T-helper 1 cell treated with Interleukin-12 subunit alpha and Interleukin-12 subunit beta and Interleukin-4 antibody, amounts not matched to agents 30 μg/mL and 1 μg/mL, for 36 hours (primary cell): ENCODE measurements at regions not wholly inside any gene's neighbourhood (a gene's known extent, or its start where the extent isn't known, plus 50 kb on each side); places are given as distances from the start of the nearest gene placed in this dataset.

Source experiments
- H3K27ac Mint-ChIP-seq: one replicate; pipeline ENCODE4 v1.8.0; 2021; ENCODE audit warnings: mild to moderate bottlenecking, mixed read lengths
- H3K27me3 Mint-ChIP-seq: one replicate; pipeline ENCODE4 v1.8.0; 2021; ENCODE audit warnings: low read depth, mixed read lengths
- H3K36me3 Mint-ChIP-seq: one replicate; pipeline ENCODE4 v1.8.0; 2021; ENCODE audit warnings: low read depth, mixed read lengths
- H3K4me1 Mint-ChIP-seq: one replicate; pipeline ENCODE4 v1.8.0; 2021; ENCODE audit warnings: low read depth, mixed read lengths
- H3K4me3 Mint-ChIP-seq: one replicate; pipeline ENCODE4 v1.8.0; 2021; ENCODE audit warnings: mild to moderate bottlenecking, moderate library complexity, mixed read lengths
- H3K9me3 Mint-ChIP-seq: one replicate; pipeline ENCODE4 v1.8.0; 2021; ENCODE audit warnings: mixed read lengths

DNA sequence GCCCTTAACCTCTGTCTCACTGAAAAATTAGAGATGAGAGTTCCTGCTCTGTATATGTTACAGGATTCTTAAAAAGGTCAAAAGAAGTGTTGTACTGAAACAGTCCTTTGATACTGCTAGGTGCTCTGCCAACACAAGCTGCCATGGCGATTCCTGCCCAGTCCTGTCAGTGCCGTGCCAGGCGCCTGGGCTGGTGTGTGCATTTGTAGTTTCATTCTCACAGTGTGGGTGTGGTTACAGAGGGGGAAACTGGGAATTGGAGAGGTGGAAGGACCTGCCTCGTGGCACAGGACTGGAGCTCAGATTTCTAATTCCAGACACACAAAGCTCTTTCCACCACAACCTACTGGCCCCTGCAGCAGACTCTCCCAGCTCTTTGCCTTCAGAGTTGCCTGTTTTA, 122.3 kb upstream of the RAB6C start:
- Mint-ChIP-seq H3K9me3 (no peaks in the 10 kb centered on the region), H3K36me3 (no peaks in the 10 kb centered on the region), H3K27ac (no peak overlapping the region), H3K4me1 (no peaks in the 10 kb centered on the region), H3K4me3 (no peak overlapping the region), H3K27me3 (peaks cover 3% of the 10 kb centered on the region)

DNA sequence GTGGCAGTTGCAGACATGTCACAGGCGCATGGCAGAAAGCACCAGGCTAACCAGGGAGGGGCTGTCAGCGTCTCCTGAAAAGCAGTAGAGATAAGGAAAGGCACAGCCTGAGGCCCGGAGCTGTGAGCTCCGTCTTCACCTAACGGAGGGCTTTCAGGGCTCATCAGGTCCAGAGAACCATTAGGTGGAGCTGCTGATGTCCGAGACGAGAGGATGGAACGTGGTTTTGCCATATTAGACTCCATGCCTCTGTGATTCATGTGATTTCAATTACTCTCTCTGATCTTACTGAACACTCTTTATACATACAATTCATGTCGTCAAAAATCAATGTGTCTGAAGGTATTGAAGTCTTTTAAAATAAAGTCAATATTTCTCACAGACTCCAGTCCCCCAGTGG, 120.3 kb upstream of the RAB6C start:
- no peaks in the 10 kb centered on the region for H3K4me1 Mint-ChIP-seq
- peaks cover 3% of the 10 kb centered on the region for H3K27me3 Mint-ChIP-seq
- H3K36me3 Mint-ChIP-seq: no peaks in the 10 kb centered on the region
- H3K27ac Mint-ChIP-seq: no peak overlapping the region
- no peak overlapping the region for H3K4me3 Mint-ChIP-seq
- no peaks in the 10 kb centered on the region for H3K9me3 Mint-ChIP-seq

DNA sequence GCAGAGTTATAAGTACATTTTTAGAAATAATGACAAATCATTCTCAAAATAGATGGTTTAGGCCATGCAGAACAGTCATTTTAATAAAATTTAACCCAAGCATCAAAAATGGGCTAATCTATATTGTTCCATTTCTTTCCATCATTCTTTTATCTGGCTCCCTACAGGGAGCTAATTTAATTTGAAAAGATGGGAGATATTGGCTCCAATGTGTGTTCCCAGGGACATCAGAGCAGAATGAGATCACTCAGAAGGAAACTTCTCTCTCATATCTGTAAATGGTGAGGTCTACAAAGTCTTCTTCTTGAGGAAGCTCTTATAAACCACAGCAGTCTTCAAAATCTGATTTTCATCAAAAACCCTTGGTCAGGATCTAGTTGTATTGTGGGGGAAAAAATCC, 119.4 kb upstream of the RAB6C start:
- H3K4me1 Mint-ChIP-seq: no peaks in the 10 kb centered on the region
- H3K4me3 Mint-ChIP-seq: no peak overlapping the region
- H3K36me3 Mint-ChIP-seq: no peaks in the 10 kb centered on the region
- H3K9me3 Mint-ChIP-seq: no peaks in the 10 kb centered on the region
- no peak overlapping the region for H3K27ac Mint-ChIP-seq
- H3K27me3 Mint-ChIP-seq: peaks cover 3% of the 10 kb centered on the region

DNA sequence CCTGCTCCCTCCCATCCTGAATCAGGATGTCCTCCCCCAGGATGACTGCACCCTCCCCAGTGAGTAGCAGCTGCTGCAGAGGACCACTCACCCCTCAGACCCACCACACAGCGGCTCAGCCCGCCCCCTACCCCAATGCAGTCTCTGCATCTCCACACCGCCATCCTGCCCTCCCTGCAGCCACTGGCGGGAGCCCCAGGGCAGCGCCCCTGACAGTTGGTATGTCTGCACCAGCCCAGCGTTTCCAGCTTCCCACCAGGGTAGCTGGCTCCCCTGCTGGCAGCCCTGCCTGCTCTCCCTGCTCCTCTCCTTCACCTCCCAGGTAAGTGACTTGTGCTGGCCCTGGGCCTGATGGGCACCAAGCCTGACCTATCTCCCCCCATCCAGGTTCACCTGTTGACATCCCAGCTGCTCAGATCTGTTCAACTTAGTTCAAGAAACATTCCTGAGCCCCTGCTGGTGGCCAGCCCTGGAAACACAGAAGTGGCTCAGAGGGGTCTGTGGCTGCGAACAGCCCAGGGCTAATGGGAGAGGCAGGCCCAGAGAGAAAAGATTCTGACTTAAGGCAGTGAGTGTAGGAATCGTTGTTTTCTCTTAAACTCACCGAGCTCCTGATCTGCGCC, 117.7 kb upstream of the RAB6C start:
- Mint-ChIP-seq H3K4me1 (no peaks in the 10 kb centered on the region), H3K36me3 (no peaks in the 10 kb centered on the region), H3K27ac (no peak overlapping the region), H3K27me3 (no peaks in the 10 kb centered on the region), H3K4me3 (no peak overlapping the region), H3K9me3 (no peaks in the 10 kb centered on the region)

DNA sequence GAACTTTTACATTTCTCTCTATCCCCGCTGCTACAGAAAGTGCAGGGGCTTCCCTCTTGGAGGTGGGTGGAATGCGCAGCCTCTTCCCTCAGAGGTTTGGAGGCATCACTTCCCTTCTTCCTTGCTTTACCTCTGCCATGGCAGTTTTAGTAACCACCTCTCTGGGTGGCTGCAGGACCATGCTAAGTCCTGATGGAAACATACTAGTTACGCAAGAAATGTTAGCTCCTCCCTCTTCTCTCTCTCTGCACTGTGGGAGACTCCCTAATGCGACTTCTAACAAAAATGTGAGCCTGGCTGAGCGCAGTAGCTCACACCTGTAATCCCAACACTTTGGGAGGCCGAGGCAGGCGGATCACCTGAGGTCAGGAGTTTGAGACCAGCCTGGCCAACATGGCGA, 116.8 kb upstream of the RAB6C start:
- H3K4me3 Mint-ChIP-seq: no peak overlapping the region
- no peaks in the 10 kb centered on the region for H3K4me1 Mint-ChIP-seq
- H3K27ac Mint-ChIP-seq: no peak overlapping the region
- no peaks in the 10 kb centered on the region for H3K27me3 Mint-ChIP-seq
- H3K9me3 Mint-ChIP-seq: no peaks in the 10 kb centered on the region
- H3K36me3 Mint-ChIP-seq: no peaks in the 10 kb centered on the region

DNA sequence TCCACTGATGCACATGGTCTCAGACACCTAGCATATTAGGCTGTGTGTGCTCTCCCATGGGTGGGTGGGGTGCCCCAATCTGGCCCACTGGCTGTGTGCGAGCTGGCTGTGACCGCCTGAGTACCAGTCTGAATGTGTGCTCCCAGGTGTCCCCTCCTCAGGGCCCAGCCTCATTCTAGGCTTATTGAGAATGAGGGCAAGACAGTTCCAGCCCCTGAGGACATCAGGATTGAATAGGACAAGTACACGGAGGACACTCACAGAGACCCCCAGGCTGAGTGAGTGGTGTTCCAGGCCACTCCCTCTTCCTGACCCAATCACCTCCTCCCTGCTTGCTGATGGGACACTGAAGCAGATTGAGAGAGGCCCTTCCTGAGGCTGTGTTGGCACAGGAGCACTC, 116.1 kb upstream of the RAB6C start:
- H3K4me1 Mint-ChIP-seq: no peaks in the 10 kb centered on the region
- no peaks in the 10 kb centered on the region for H3K9me3 Mint-ChIP-seq
- no peak overlapping the region for H3K4me3 Mint-ChIP-seq
- H3K36me3 Mint-ChIP-seq: no peaks in the 10 kb centered on the region
- H3K27ac Mint-ChIP-seq: no peak overlapping the region
- H3K27me3 Mint-ChIP-seq: no peaks in the 10 kb centered on the region

DNA sequence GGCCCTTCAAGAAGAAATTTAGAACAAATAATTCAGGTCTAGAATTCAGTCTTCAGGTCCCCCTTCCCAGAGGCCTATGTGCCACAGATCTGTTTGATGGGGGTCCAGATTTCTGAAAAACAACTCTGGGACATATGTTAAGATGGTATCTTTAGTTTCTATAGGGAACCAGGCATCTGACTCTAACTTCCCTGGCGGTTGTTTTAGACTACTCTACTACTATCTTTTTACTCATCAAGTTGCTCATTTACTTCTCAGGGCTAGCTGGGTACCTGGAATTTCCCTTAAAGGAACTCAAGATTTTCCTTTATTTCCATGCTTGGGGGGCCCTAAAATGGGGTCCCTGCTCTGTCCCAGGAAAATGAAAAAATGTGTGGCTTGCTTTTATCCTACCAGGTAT, 114.7 kb upstream of the RAB6C start:
- Mint-ChIP-seq H3K27me3 (no peaks in the 10 kb centered on the region), H3K36me3 (no peaks in the 10 kb centered on the region), H3K9me3 (no peaks in the 10 kb centered on the region), H3K4me3 (no peak overlapping the region), H3K4me1 (no peaks in the 10 kb centered on the region), H3K27ac (no peak overlapping the region)

DNA sequence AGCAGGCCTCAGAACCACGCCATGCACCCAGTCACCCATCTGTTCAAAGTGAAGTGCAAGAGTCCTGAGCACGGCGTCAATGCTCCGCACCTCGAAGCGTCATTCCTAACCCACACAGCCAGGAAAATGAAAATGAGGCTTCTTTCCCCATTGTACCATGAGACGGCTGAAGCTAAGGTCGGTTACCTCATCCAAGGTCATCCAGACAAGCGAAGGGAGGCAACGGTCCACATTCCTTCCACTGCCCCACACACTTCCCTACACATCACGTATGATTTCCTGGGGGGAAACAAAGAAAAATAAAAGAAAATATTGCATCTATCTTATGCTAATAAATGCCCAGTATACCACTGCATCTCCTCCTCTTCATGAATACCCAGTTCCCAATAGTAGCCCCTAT, 113.5 kb upstream of the RAB6C start:
- Mint-ChIP-seq H3K27ac (no peak overlapping the region), H3K4me3 (no peak overlapping the region), H3K9me3 (no peaks in the 10 kb centered on the region), H3K36me3 (no peaks in the 10 kb centered on the region), H3K27me3 (no peaks in the 10 kb centered on the region), H3K4me1 (no peaks in the 10 kb centered on the region)

DNA sequence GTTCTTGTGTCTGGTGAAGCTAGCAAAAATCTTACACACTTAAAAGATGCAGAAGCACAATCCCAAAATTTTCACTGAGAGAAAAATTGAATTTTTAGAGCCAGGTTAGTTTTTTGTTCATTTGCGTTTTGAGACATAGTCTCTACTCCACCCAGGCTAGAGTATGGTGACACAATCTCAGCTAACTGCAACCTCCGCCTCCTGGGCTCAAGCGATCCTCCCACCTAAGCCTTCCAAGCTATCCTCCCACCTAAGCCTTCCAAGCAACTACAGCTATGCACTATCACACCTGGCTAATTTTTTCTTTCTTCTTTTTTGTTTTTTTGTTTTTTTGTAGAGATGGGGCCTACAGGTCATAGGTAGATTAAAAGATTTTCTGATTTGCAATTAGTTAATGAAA, 113.1 kb upstream of the RAB6C start:
- H3K4me1 Mint-ChIP-seq: no peaks in the 10 kb centered on the region
- H3K4me3 Mint-ChIP-seq: no peak overlapping the region
- H3K36me3 Mint-ChIP-seq: no peaks in the 10 kb centered on the region
- H3K9me3 Mint-ChIP-seq: no peaks in the 10 kb centered on the region
- no peak overlapping the region for H3K27ac Mint-ChIP-seq
- H3K27me3 Mint-ChIP-seq: no peaks in the 10 kb centered on the region

DNA sequence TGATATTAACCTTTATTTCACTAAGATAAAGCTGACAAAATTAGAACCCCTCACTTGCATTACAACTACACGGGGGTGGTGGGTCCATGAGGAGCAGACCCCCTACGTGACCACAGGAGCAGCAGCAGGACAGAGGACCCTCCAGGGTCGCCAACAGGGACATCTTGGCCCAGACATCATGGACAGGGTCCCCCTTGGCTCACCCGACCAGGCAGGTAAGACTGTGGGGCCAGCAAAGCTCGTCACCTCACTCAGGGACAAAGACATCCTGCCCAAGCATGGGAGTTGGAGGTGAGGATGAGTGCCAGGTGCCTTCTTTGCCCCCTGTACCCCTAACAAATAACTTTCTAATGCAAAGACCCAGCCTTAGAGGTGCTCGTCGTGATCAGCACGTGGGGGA, 111.3 kb upstream of the RAB6C start:
- no peak overlapping the region for H3K27ac Mint-ChIP-seq
- H3K4me1 Mint-ChIP-seq: no peaks in the 10 kb centered on the region
- H3K27me3 Mint-ChIP-seq: no peaks in the 10 kb centered on the region
- no peaks in the 10 kb centered on the region for H3K36me3 Mint-ChIP-seq
- no peaks in the 10 kb centered on the region for H3K9me3 Mint-ChIP-seq
- H3K4me3 Mint-ChIP-seq: no peak overlapping the region

DNA sequence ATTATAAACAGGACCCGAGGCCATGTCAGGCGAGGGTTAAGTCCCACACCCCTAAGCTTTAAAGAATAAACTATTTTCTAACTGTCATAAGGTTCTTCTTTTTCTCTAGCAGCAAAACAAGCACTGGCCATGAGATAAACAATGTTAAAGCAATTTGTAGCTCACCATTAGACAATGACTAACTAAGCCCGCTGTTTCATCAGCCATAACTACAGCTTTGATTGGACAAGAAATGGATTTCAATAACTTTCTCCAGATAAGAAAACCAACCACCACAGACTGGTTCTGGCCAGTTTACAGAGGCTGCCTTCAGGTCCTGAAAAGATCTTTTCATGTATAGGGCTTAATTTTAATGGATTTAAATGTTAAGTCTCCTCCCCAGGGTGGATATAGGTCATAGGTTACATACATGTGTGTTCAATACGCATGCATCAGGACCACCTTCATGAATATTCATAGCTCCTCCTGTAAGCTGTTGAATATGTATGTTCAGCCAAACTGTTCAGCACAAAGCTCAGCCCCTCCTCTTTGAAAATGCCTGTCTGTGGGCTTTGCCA, 108.7 kb upstream of the RAB6C start:
- no peak overlapping the region for H3K4me3 Mint-ChIP-seq

DNA sequence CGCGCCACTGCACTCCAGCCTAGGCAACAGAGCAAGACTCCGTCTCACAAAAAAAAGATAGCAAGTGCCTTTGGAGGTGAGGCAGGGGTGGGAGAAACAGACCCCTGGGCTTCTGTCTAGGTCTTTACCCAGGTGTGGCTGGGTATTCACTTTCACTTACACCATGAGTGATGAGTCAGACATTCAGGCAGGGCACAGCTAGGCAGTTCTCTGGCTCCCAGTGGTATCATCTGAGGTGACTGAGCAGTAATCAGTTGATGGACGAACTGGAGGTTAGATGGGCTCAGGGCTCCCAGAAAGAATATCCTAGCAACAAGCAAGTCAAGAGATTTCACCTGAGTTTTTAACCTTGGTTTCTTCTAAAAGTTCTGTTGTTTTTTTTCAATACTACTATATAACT, 107.0 kb upstream of the RAB6C start:
- Mint-ChIP-seq H3K27me3 (no peaks in the 10 kb centered on the region), H3K36me3 (no peaks in the 10 kb centered on the region), H3K4me1 (peaks cover 6% of the 10 kb centered on the region), H3K27ac (no peak overlapping the region), H3K9me3 (no peaks in the 10 kb centered on the region), H3K4me3 (no peak overlapping the region)

More for the DNA sequence above, 108.7 kb upstream of the RAB6C start:
- no peaks in the 10 kb centered on the region for H3K27me3 Mint-ChIP-seq
- H3K27ac Mint-ChIP-seq: no peak overlapping the region
- no peaks in the 10 kb centered on the region for H3K9me3 Mint-ChIP-seq
- no peaks in the 10 kb centered on the region for H3K36me3 Mint-ChIP-seq
- H3K4me1 Mint-ChIP-seq: no peaks in the 10 kb centered on the region

DNA sequence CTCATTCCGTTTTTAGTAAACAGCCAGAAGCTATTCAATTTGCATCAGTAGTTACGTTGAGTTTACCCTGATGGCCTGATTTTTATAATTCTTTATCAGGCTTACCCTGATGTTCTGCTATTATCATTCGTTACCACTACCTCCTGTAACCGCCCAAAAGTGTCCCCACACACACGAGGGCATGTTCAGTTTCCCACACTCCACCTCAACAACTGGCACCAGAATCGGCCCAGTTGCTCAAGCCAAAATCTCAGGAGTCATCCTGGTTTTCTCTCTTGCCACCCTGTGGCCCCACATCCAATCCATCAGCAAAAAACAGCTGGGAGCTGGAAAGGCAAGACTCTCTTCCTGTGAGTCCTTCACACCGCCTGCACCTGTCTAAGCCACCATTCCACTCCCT, 102.9 kb upstream of the RAB6C start:
- no peak overlapping the region for H3K27ac Mint-ChIP-seq
- no peaks in the 10 kb centered on the region for H3K36me3 Mint-ChIP-seq
- no peaks in the 10 kb centered on the region for H3K9me3 Mint-ChIP-seq
- H3K4me1 Mint-ChIP-seq: peaks cover 6% of the 10 kb centered on the region
- no peaks in the 10 kb centered on the region for H3K27me3 Mint-ChIP-seq
- peak overlapping the region; percentile 6 for H3K4me3 Mint-ChIP-seq

DNA sequence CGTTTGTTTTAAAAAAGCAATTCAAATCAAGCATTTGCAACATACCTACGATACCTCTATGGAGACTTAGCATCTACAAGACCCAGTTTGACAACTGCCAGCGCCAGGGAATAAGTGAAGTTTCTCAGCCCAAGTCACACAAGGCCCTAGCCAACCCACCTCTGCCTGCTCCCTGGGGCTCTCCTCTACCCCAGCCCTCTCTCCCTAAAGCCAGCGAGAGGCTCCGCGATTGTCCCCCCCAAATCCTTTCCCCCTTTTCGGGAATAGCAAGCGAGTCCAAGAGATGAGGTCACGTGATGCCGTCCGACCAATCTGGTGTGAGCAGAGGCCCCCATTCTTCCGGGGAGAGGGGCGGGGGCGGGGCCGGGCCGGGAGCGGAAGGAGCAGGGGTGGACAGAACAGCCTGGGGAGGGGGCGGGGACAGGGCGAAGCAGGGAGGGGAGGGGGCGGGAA, 102.2 kb upstream of the RAB6C start:
- H3K27me3 Mint-ChIP-seq: no peaks in the 10 kb centered on the region
- peak overlapping the region; percentile 88 for H3K4me3 Mint-ChIP-seq
- H3K9me3 Mint-ChIP-seq: no peaks in the 10 kb centered on the region
- H3K27ac Mint-ChIP-seq: peak overlapping the region; percentile 72
- peaks cover 6% of the 10 kb centered on the region for H3K4me1 Mint-ChIP-seq
- H3K36me3 Mint-ChIP-seq: no peaks in the 10 kb centered on the region

DNA sequence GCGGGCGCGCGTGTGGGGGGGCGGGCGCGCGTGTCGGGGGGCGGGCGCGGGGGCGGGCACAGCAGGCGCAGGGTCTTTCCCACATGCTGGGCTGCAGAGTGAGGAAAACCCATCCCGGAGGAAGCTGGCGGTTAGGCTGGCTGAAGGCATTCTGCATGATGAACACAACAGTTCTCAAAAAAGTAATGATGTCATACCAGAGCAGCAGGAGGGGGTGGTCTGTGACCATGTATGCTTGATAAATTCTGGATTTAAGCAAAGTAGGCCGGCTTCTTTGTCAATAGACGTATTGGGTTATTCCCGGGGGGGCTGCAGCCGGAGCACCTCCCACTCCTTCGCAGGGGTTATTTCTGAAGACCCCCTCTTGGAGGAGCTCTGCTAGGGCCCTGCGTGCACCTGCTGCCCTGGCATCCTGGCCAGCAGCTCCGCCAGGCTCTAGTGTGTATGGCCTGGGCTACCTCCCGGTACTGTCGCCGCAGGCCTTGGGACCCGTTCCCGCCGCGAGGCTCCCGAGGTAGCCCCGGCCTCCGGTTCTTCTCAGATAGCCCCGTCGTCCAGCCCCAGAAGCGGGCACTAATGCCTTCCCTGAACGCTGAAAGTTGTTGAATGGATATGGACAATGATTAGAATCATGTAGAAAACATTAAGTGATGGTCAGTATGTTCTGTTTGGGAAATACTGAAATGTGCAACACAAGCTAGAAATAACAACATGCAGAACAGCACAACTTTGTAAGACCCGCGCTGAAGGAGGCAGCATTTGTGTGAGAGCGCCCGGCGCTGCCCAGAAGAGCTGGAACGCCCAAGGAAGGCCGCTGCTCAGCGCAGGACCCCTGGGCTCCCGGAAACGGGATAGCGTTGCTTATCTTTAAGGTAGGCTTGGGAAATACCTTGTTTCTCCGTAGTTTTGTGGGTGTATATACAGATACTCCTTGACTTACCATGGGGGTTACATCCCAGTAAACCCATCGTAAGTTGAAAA, 101.4 kb upstream of the RAB6C start:
- Mint-ChIP-seq H3K36me3 (no peaks in the 10 kb centered on the region), H3K4me3 (peak overlapping the region; percentile 56), H3K27me3 (no peaks in the 10 kb centered on the region), H3K9me3 (no peaks in the 10 kb centered on the region), H3K4me1 (peaks cover 6% of the 10 kb centered on the region), H3K27ac (no peak overlapping the region)
